SU-DHL-6 (cell line): ENCODE measurements at regions not wholly inside any gene's neighbourhood (a gene's known extent, or its start where the extent isn't known, plus 50 kb on each side); places are given as distances from the start of the nearest gene placed in this dataset.

ENCODE experiments used
- CTCF ChIP-seq: fragments of 200-600 bp; sonication (generic); IDR thresholded peaks from one replicate; pipeline ENCODE4 v1.5.1; 2017; ENCODE audit warnings: antibody characterized with exemption, mild to moderate bottlenecking, low read length, moderate library complexity; ENCODE audit not compliant: insufficient read depth, poor library complexity, severe bottlenecking
- EZH2phosphoT487 ChIP-seq: fragments of 200-600 bp; sonication (generic), shearing (Covaris generic); conservative IDR thresholded peaks from 2 replicates; pipeline ENCODE4 v1.6.1; 2018; ENCODE audit warnings: mild to moderate bottlenecking, antibody characterized with exemption, low read length, moderate library complexity, mixed read lengths

- no peak for TF ChIP-seq CTCF
- no peak for TF ChIP-seq EZH2phosphoT487
Observed at GRCh38 chr4:114271031-114271430, 291.6 kb upstream of the ARSJ start.
